Muscle of leg (tissue), 3 donors: ENCODE measurements at regions not wholly inside any gene's neighbourhood (a gene's known extent, or its start where the extent isn't known, plus 50 kb on each side); places are given as distances from the start of the nearest gene placed in this dataset.

Experiments used
- DNase-seq: peaks from one replicate; pipeline ENCODE4 v3.0.0; 2013
- H3K27ac ChIP-seq: one replicate; pipeline ENCODE4 v1.5.1; 2013; ENCODE audit warnings: mild to moderate bottlenecking, low read length, control low read depth
- H3K27me3 ChIP-seq: one replicate; pipeline ENCODE4 v1.6.1; 2013; ENCODE audit warnings: low read length; ENCODE audit not compliant: control insufficient read depth, insufficient read depth
- H3K36me3 ChIP-seq: one replicate; pipeline ENCODE4 v1.6.1; 2013; ENCODE audit warnings: low read length; ENCODE audit not compliant: control insufficient read depth, insufficient read depth
- H3K4me1 ChIP-seq: one replicate; pipeline ENCODE4 v1.6.1; 2013; ENCODE audit warnings: low read length; ENCODE audit not compliant: control insufficient read depth, insufficient read depth
- H3K4me3 ChIP-seq: one replicate; pipeline ENCODE4 v1.5.1; 2013; ENCODE audit warnings: low read length, control low read depth
- H3K9me3 ChIP-seq: replicated peaks from 2 replicates; pipeline ENCODE4 v1.6.1; 2013; ENCODE audit warnings: low read depth, low read length; ENCODE audit not compliant: control insufficient read depth
- WGBS: methylation state at CpG from one replicate; pipeline ENCODE4 v1.1.5; 2013; ENCODE audit warnings: missing lambda C conversion rate; ENCODE audit not compliant: insufficient coverage; 5-methylcytosine and 5-hydroxymethylcytosine counted together

DNA sequence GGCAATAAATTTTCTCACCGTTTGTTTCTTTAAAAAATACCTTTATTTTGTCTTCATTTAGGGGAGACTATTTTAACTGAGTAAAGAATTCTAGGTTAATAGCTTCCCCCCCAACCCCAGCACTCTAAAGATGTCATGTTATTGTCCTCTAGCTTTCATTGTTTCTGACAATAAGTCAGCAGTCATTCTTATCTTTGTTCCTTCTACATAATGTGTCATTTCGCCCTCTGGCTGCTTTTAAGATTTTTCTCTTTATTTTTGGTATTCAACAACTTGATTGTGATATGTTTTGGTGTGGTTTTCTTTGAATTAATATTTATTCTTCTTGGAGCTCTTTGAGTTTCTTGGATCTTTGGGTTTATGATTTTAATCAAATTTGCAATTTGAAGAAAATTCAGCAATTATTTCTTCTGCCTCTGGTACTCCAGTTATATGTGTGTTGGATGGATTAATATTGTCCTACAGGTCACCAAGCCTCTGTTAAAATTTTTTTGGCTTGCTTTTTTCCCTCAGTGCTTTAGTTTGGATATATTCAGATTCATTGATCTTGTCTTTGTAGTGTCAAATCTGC lies 64.6 kb upstream of the ELN start:
- Histone ChIP-seq H3K4me1 (no peaks in the 10 kb centered on the region), H3K27ac (no peak overlapping the region), H3K36me3 (no peaks in the 10 kb centered on the region), H3K9me3 (peaks cover 15% of the 10 kb centered on the region), H3K27me3 (no peaks in the 10 kb centered on the region), H3K4me3 (no peak overlapping the region)
- no CpG with 5 or more reads among the region's 2 CpGs for WGBS
- no peak for DNase-seq

DNA sequence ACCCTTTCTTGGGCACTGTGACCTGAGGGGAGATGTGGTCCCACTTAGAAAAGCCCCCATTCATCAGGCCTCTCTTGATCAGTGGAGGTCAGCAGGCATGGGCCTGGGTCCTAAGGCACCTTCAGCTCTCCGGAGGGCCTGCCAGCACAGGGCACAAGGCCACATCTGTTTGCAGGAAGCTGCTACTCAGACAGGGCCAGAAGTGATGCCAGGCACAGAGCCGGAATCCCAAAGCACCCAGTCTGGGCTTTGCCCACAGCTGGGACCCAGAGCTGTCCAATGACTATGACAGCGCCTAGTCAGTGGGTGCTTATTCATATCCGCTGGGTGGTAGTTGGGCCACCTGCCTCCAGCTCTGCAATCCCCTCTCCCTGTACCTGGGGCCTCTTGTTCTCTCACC lies 63.2 kb upstream of the ELN start:
- H3K36me3 ChIP-seq = no peaks in the 10 kb centered on the region

DNA sequence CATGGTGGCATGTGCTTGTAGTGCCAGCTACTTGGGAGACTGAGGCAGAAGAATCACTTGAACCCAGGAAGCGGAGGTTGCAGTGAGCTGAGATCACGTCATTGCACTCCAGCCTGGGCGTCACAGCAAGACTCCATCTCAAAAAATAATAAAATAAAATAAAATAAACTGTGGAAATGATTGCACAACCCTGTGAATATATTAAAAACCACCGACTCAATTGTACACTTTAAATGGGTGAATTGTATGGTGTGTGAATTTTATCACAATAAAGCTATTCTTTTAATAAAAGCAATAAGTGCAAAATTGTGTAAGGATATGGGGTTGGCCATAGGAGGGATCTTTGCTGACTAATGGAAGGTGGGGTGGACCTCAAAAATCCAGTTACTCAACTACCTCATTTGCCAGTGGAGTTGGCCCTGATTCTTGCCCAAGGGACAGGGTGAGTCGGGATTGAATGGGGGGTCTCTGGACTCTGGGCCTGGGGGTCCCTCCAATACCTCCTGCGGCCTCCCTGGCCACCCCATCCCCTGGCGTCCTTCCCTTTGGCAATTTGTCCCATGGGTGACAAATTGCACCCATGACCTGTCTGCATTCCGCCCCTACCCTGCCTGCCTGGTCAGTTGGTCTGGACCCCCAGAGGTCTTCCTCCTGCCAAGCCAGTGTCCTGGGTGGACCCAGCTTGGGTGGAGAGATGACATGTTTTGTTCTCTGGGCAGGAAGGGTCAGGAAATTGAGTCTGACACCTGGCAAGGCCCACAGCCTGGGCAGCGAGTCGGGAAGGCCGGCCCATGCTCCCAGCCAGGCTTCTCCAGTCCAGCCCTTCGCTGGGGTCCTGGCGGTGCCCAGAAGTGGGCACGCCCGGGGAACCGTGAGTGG lies 61.7 kb upstream of the ELN start:
- Histone ChIP-seq H3K4me3 (no peak overlapping the region), H3K9me3 (peaks cover 15% of the 10 kb centered on the region), H3K36me3 (no peaks in the 10 kb centered on the region), H3K4me1 (peaks cover 8% of the 10 kb centered on the region), H3K27me3 (no peaks in the 10 kb centered on the region), H3K27ac (no peak overlapping the region)
- no peak for DNase-seq
- WGBS = 96% methylated on average over 9 of the region's 16 CpGs

More for the DNA sequence above, 63.2 kb upstream of the ELN start:
- Histone ChIP-seq H3K4me3 (no peak overlapping the region), H3K4me1 (no peaks in the 10 kb centered on the region), H3K27ac (no peak overlapping the region), H3K27me3 (no peaks in the 10 kb centered on the region), H3K9me3 (peaks cover 15% of the 10 kb centered on the region)
- DNase-seq = no peak
- 100% methylated on average over 2 of the region's 4 CpGs for WGBS

DNA sequence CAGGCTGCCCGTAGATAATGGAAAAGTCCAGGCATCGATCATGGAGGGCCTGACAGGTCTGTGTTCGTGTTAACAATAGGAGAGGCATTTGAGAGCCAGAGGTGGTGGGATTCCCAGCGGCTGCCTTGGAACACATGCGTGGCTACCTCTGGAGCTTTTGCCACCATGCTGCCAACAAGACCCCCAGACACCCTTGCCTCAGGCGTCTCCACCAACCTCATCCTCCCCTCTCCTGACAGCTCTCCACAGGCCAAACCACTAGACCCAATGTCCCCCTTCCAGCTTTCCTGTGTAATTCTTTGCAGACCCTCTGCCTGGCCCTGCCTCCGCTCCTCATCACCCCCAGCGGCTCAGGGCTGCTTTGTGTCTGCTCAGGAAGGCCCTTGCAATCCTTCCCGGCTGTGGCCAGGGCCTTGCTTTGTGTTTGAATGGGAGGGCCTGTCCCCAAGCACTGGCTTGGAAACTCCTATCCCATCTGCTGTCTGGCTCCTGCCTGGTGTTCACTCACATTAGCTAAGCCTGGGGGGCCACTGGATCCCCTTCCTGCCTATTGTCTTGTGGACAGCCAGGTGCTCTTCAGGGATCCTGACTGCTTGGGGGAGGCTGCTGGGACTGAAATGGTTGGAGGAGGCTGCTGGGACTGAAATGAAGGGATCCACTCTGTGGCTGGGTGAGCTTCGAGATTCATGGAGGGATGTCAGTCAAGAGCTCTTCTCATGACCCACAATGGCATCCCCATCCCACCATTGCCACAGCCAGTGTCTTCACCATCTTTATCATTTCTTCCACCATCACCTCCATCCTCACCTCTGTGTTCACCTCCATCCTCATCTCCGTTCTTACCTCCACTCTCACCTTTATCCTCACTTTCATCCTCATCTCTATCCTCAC lies 60.8 kb upstream of the ELN start:
- peaks cover 15% of the 10 kb centered on the region for H3K9me3 ChIP-seq
- peaks cover 3% of the 10 kb centered on the region for H3K27me3 ChIP-seq
- WGBS = 61% methylated on average over 5 of the region's 11 CpGs
- no peak for DNase-seq
- no peaks in the 10 kb centered on the region for H3K36me3 ChIP-seq
- H3K4me3 ChIP-seq = no peak overlapping the region
- H3K27ac ChIP-seq = no peak overlapping the region
- peaks cover 12% of the 10 kb centered on the region for H3K4me1 ChIP-seq

DNA sequence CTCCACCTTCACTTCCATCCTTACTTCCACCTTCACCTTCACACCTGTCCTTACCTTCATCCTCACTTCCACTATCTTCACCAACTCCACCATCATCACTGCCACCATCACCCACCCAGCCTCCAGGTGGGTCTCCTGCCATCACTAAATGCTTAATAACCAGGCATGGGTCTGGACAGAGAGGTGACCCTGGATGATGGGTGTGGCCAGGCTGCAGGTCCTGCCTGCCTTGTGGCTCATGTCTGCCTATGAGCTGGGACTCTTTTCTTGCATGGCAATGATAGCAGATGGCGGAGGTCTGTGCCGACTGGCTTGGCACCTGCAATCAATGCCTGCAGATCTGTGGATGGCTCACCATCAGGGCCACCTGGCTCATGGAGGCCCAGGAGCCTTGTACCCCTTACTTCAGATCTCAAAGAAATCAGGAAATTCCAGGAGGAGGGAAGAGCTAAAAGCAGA lies 60.1 kb upstream of the ELN start:
- no peak for DNase-seq
- Histone ChIP-seq H3K9me3 (peaks cover 12% of the 10 kb centered on the region), H3K36me3 (no peaks in the 10 kb centered on the region), H3K4me1 (peaks cover 12% of the 10 kb centered on the region), H3K27me3 (peaks cover 3% of the 10 kb centered on the region), H3K27ac (no peak overlapping the region), H3K4me3 (no peak overlapping the region)
- 100% methylated on average over 2 of the region's 2 CpGs for WGBS

DNA sequence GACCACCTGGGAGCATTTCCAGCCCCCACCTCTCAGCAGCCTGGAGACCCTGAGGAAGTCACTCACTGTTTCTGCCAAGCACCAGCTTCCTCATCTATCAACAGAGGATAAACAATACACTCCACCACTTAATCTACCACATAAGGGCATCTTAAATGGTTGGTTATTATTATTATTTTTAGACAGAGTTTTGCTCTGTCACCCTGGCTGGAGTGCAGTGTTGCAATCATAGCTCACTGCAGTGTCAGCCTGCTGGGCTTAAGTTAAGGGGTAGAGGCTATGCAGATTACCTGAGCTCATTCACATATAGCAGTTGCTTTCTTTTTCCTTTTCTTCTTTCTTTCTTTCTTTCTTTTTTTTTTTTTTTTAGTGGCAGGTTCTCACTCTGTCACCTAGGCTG lies 59.5 kb upstream of the ELN start:
- Histone ChIP-seq H3K27me3 (peaks cover 3% of the 10 kb centered on the region), H3K4me3 (no peak overlapping the region), H3K36me3 (no peaks in the 10 kb centered on the region), H3K4me1 (peaks cover 12% of the 10 kb centered on the region), H3K9me3 (peaks cover 6% of the 10 kb centered on the region), H3K27ac (no peak overlapping the region)
- DNase-seq = no peak

DNA sequence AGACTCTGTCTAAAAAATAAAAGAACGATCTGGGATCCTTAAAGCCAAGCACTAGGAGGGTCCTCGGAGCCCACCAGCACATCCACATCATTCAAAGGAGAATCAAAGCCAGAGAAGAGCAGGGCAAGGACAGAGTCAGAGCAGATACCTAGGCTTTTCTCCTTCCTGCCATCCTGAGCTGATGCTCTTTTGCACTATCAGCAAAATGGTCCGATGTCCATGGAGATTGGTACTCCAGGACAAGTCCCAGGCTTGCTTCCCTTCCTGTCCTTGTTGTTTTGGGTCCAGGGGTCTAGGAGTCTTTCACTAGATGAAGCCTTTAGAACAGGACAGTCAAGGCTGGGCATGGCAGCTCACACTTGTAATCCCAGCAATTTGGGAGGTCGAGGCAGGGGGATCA lies 58.0 kb upstream of the ELN start:
- peaks cover 12% of the 10 kb centered on the region for H3K4me1 ChIP-seq
- peaks cover 3% of the 10 kb centered on the region for H3K27me3 ChIP-seq
- no peaks in the 10 kb centered on the region for H3K36me3 ChIP-seq
- no peak overlapping the region for H3K4me3 ChIP-seq
- DNase-seq = no peak
- 100% methylated on average over 2 of the region's 4 CpGs for WGBS
- no peaks in the 10 kb centered on the region for H3K9me3 ChIP-seq
- no peak overlapping the region for H3K27ac ChIP-seq

DNA sequence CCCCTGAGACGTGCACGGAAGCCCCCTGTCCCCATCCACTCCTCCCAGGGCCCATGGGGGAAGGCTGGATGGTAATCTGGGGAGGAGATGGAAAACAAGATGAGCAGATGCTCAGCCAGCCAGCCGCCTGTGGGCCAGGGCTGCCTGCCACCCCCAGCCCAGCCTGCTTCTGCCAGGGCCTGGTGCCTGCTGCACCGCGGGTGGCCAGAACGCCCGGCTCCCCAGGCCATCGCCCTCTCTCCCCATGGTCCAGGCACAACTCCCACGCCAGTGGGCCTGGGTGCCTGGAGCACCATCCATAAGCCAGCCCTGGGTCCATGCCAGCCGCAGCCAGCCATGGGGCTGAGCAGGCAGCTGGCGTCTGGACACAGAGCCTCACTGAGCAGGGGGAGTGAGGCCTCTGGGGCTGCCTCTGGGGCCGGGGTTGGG lies 57.2 kb upstream of the ELN start:
- DNase-seq = peak; percentile 46
- H3K36me3 ChIP-seq = no peaks in the 10 kb centered on the region
- no peaks in the 10 kb centered on the region for H3K9me3 ChIP-seq
- 66% methylated on average over 9 of the region's 12 CpGs for WGBS
- no peak overlapping the region for H3K4me3 ChIP-seq
- peaks cover 3% of the 10 kb centered on the region for H3K27me3 ChIP-seq
- H3K27ac ChIP-seq = no peak overlapping the region
- peaks cover 12% of the 10 kb centered on the region for H3K4me1 ChIP-seq

DNA sequence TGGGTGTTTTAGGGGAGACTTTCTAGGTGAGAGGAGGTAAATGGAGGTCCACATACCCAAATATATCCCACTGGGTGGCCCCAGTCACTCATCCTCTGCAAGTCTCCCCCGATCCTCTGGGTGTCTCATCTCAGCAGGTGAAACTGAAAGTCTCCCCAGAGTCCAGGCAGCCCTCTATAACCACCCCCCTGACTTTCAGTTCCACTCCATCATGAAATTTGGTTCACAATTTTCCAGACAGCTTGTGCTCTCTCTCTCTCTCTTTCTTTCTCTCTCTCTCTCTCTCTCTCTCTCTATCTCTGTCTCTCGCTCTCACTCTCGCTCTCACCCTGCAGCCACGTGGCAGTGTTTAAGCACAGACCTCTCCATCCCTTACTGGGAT lies 56.7 kb upstream of the ELN start:
- no peaks in the 10 kb centered on the region for H3K9me3 ChIP-seq
- no peak for DNase-seq
- H3K27ac ChIP-seq = no peak overlapping the region
- no peak overlapping the region for H3K4me3 ChIP-seq
- no peaks in the 10 kb centered on the region for H3K36me3 ChIP-seq
- peaks cover 3% of the 10 kb centered on the region for H3K27me3 ChIP-seq
- 35% methylated on average over 4 of the region's 4 CpGs for WGBS
- peaks cover 12% of the 10 kb centered on the region for H3K4me1 ChIP-seq
